ENCODE measurements at regions not wholly inside any gene's neighbourhood (a gene's known extent, or its start where the extent isn't known, plus 50 kb on each side); places are given as distances from the start of the nearest gene placed in this dataset.

GRCh38 chr1:121459235-121459634 is 274.5 kb downstream of the SRGAP2C start:
- no peak for TF ChIP-seq CTCF (optimal IDR thresholded peaks at IDR 0.05 in 1 of 3, IDR thresholded peaks at IDR 0.05 in 1 of 3, conservative IDR thresholded peaks at IDR 0.05 in 1 of 3; ENCODE audit: extremely low read depth in 1 of 3, insufficient read depth in 2 of 3, low read length in 3 of 3)
- TF ChIP-seq EZH2 (IDR thresholded peaks at IDR 0.05; ENCODE audit: low read length): no peak
